PFSK-1 (cell line): ENCODE measurements at regions not wholly inside any gene's neighbourhood (a gene's known extent, or its start where the extent isn't known, plus 50 kb on each side); places are given as distances from the start of the nearest gene placed in this dataset.

Experiments used
- POLR2AphosphoS5 ChIP-seq: IDR thresholded peaks from 2 replicates; pipeline ENCODE4 v1.6.1; 2012; ENCODE audit warnings: low read depth, mild to moderate bottlenecking, control low read depth, low read length, moderate library complexity
- REST ChIP-seq, 2 experiments: IDR thresholded peaks; 2 replicates each; pipeline versions ENCODE4 v1.6.1 to v1.8.0; 2011 to 2012; ENCODE audit warnings: low read depth in 2 of 2, low read length in 2 of 2, control low read depth in 1 of 2, inconsistent platforms in 1 of 2, mild to moderate bottlenecking in 1 of 2, moderate library complexity in 1 of 2; ENCODE audit not compliant: insufficient read depth in 1 of 2
- SIN3A ChIP-seq: IDR thresholded peaks from 2 replicates; pipeline ENCODE4 v1.6.1; 2012; ENCODE audit warnings: mild to moderate bottlenecking, low read length, moderate library complexity, borderline replicate concordance; ENCODE audit not compliant: insufficient read depth
- TAF1 ChIP-seq: IDR thresholded peaks from 2 replicates; pipeline ENCODE4 v1.6.1; 2012; ENCODE audit warnings: low read length, control low read depth, borderline replicate concordance; ENCODE audit not compliant: insufficient read depth

- TF ChIP-seq TAF1 (no peak), SIN3A (no peak), POLR2AphosphoS5 (no peak), REST (IDR thresholded peaks at IDR 0.05; ENCODE audit: insufficient read depth in 1 of 2, low read depth in 2 of 2, low read length in 2 of 2) (no peak)
Observed at GRCh38 chr2:59787095-59787494, 766.4 kb downstream of the BCL11A start.
